SU-DHL-6 (cell line): ENCODE measurements at regions not wholly inside any gene's neighbourhood (a gene's known extent, or its start where the extent isn't known, plus 50 kb on each side); places are given as distances from the start of the nearest gene placed in this dataset.

Experiments
- H2AFZ ChIP-seq: fragments of 200-600 bp; sonication (generic); 2 replicates; pipeline ENCODE4 v1.6.1; 2014; ENCODE audit warnings: low read depth, mild to moderate bottlenecking, moderate library complexity, mixed read lengths, antibody characterized with exemption, low read length; ENCODE audit not compliant: severe bottlenecking
- H3F3A ChIP-seq: fragments of 200-600 bp; shearing (Covaris generic); 2 replicates; pipeline ENCODE4 v1.6.0; 2016; ENCODE audit warnings: antibody characterized with exemption, mild to moderate bottlenecking; ENCODE audit not compliant: insufficient read depth
- H3K27ac ChIP-seq: fragments of 200-600 bp; sonication (generic); 2 replicates; pipeline ENCODE4 v1.5.1; 2016; ENCODE audit warnings: low read depth, mild to moderate bottlenecking, low read length, moderate library complexity, mixed read lengths
- H3K27me3 ChIP-seq: fragments of 200-600 bp; sonication (generic), shearing (Covaris generic); 2 replicates; pipeline ENCODE4 v1.6.0; 2014; ENCODE audit warnings: mild to moderate bottlenecking, low read length
- H3K36me3 ChIP-seq: fragments of 200-600 bp; sonication (generic); 2 replicates; pipeline ENCODE4 v1.6.1; 2014; ENCODE audit warnings: mild to moderate bottlenecking, low read length, mixed read lengths
- H3K4me2 ChIP-seq: fragments of 300-600, 200-600 bp; shearing (Covaris generic), sonication (generic); 2 replicates; pipeline ENCODE4 v1.6.0; 2014; ENCODE audit warnings: low read length, low read depth, mild to moderate bottlenecking; ENCODE audit not compliant: poor library complexity, severe bottlenecking
- H3K4me3 ChIP-seq: fragments of 200-600 bp; sonication (generic); 2 replicates; pipeline ENCODE4 v1.5.1; 2014; ENCODE audit warnings: antibody characterized with exemption, low read length, mild to moderate bottlenecking, mixed read lengths; ENCODE audit not compliant: insufficient read depth, poor library complexity, severe bottlenecking
- H3K79me2 ChIP-seq: fragments of 200-600 bp; sonication (generic); 2 replicates; pipeline ENCODE4 v1.6.1; 2014; ENCODE audit warnings: mild to moderate bottlenecking, low read length, moderate library complexity; ENCODE audit not compliant: insufficient read depth
- H3K9ac ChIP-seq: fragments of 200-600 bp; sonication (generic); 2 replicates; pipeline ENCODE4 v1.7.0; 2014; ENCODE audit warnings: mild to moderate bottlenecking, low read length
- H3K9me2 ChIP-seq: fragments of 200-600 bp; sonication (generic); replicated peaks from 2 replicates; pipeline ENCODE4 v1.6.1; 2014; ENCODE audit warnings: low read length; ENCODE audit not compliant: insufficient read depth
- H3K9me3 ChIP-seq: fragments of 200-600 bp; sonication (generic); 2 replicates; pipeline ENCODE4 v1.6.1; 2014; ENCODE audit warnings: low read length, mixed read lengths; ENCODE audit not compliant: insufficient read depth
- H4K20me1 ChIP-seq: fragments of 200-600 bp; sonication (generic); 2 replicates; pipeline ENCODE4 v1.6.1; 2014; ENCODE audit warnings: low read depth, mild to moderate bottlenecking, antibody characterized with exemption, low read length, moderate library complexity, mixed read lengths
- CTCF ChIP-seq: fragments of 200-600 bp; sonication (generic); IDR thresholded peaks from one replicate; pipeline ENCODE4 v1.5.1; 2017; ENCODE audit warnings: antibody characterized with exemption, mild to moderate bottlenecking, low read length, moderate library complexity; ENCODE audit not compliant: insufficient read depth, poor library complexity, severe bottlenecking
- EZH2phosphoT487 ChIP-seq: fragments of 200-600 bp; sonication (generic), shearing (Covaris generic); conservative IDR thresholded peaks from 2 replicates; pipeline ENCODE4 v1.6.1; 2018; ENCODE audit warnings: mild to moderate bottlenecking, antibody characterized with exemption, low read length, moderate library complexity, mixed read lengths

GRCh38 chr7:46035166-46035565, 114.1 kb upstream of the IGFBP3 start:
- Histone ChIP-seq H3K36me3 (no peaks in the 10 kb centered on the region), H3K9me2 (no peaks in the 10 kb centered on the region), H3K27me3 (no peaks in the 10 kb centered on the region), H3F3A (no peaks in the 10 kb centered on the region), H3K9me3 (no peaks in the 10 kb centered on the region), H3K4me2 (no peak overlapping the region), H2AFZ (no peak overlapping the region), H4K20me1 (no peaks in the 10 kb centered on the region), H3K27ac (no peak overlapping the region), H3K9ac (no peak overlapping the region), H3K79me2 (no peaks in the 10 kb centered on the region), H3K4me3 (no peak overlapping the region)
- no peak for TF ChIP-seq CTCF
- no peak for TF ChIP-seq EZH2phosphoT487

DNA sequence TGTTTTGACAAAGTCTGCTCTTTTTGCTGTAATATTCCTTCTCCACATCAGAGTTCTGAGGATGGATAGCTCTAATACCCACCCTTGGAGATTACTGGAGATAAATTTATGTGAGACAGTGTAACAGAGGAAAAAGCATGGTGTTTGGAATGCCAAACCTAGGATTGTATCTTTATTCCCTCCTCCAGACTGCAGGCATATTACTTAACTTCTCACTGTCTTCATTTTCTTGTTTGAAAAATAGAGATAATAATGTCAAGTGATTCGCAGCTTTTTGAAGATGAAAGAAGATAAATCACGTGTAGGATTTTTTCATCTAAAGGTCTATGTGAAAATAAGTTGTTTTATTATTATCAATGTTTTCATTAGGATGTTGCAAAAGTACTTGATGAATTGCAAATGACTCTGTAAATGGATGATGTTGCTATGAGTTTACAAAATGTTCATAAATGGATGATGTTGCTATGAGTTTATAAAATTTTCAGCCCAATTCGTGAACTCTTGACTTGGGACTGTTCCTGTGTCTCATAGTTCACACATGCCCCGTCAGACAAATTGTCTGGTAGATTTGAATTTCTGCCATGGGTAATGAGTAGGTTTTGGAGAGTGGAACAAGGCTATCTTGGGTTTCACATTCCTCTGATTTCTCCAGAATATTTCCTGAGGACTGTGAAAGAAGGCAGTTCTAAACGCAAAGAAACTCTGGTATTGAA, 113.1 kb upstream of the IGFBP3 start:
- Histone ChIP-seq H3K79me2 (no peaks in the 10 kb centered on the region), H3K4me2 (no peak overlapping the region), H4K20me1 (no peaks in the 10 kb centered on the region), H3K27ac (no peak overlapping the region), H3F3A (no peaks in the 10 kb centered on the region), H3K9me3 (no peaks in the 10 kb centered on the region), H3K4me3 (no peak overlapping the region), H2AFZ (no peak overlapping the region), H3K9ac (no peak overlapping the region), H3K27me3 (no peaks in the 10 kb centered on the region), H3K9me2 (no peaks in the 10 kb centered on the region), H3K36me3 (no peaks in the 10 kb centered on the region)
- TF ChIP-seq CTCF (no peak), EZH2phosphoT487 (no peak)

GRCh38 chr7:46033592-46033991, 112.5 kb upstream of the IGFBP3 start:
- no peak overlapping the region for H3K4me2 ChIP-seq
- H3K9me2 ChIP-seq, result no peaks in the 10 kb centered on the region
- no peak for TF ChIP-seq CTCF
- TF ChIP-seq EZH2phosphoT487, result no peak
- H3K27ac ChIP-seq, result no peak overlapping the region
- no peaks in the 10 kb centered on the region for H3K9me3 ChIP-seq
- no peaks in the 10 kb centered on the region for H3K36me3 ChIP-seq
- no peak overlapping the region for H3K9ac ChIP-seq
- H3F3A ChIP-seq, result no peaks in the 10 kb centered on the region
- H2AFZ ChIP-seq, result no peak overlapping the region
- H4K20me1 ChIP-seq, result no peaks in the 10 kb centered on the region
- no peaks in the 10 kb centered on the region for H3K79me2 ChIP-seq
- H3K4me3 ChIP-seq, result no peak overlapping the region
- no peaks in the 10 kb centered on the region for H3K27me3 ChIP-seq
